ENCODE measurements at regions not wholly inside any gene's neighbourhood (a gene's known extent, or its start where the extent isn't known, plus 50 kb on each side); places are given as distances from the start of the nearest gene placed in this dataset.

DNA sequence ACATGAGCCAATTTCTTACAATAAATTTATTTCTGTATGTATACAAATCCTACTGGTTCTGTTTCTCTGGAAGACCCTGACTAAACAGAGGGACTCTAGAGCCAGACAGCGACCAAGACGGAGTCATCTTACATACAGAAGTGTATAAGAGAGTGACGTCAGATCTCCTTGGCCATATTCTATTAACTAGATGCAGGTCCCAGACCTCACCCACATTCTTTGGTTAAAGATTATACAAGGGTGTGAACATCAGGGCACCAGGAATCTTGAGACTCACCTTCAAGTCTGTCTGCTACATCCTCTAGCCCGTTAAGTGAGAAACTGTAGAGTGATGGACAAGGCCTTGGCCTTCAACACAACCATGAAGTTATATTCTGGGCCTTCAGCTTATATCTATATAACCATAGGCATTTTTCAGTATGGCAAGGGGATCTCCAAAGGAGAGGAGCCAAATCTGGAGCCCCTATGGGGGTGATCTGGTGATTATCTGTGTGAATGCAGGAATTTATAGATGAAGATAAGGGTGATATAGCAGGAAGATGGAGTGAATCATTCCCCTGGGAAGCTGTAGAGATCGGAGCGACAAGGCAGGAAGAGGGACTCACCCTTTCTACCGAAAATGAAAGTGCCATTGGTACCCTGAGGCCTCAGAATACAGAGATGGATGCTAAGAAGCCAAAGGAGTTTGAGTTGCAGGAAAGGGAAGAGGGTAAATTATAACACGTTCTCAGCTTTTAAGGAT is 83.9 kb downstream of the ADAMTS1 start:
- DNase-seq = no peak
- Mint-ChIP-seq H3K9me3 (no peaks in the 10 kb centered on the region), H3K27ac (no peak overlapping the region)

DNA sequence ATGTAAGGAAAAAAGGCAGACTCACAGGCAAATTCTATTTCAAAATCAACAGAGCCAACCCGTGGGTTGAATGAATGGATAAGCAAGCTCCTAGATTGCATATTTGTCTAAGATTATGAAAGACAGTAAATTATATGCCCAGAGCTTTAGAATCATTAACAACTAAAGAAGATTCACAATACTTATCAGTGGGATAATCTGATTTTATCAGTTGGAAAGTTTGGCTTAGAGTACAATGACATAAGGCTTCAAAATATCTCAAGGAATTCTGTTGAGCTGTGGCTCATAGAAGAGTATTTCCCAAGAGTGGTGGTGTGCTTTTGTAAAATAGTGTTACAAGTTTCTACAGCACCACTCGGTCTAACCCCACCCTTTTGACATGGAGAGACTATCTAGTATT is 85.5 kb downstream of the ADAMTS1 start:
- no peak overlapping the region for H3K27ac Mint-ChIP-seq
- intact Hi-C loops (cut with micrococcal nuclease) = no loop called here

More for the DNA sequence above, 83.9 kb downstream of the ADAMTS1 start:
- Mint-ChIP-seq H3K4me3 (no peak overlapping the region), H3K4me1 (ENCODE audit: low read depth) (no peaks in the 10 kb centered on the region), H3K27me3 (no peaks in the 10 kb centered on the region), H3K36me3 (ENCODE audit: low read depth) (no peaks in the 10 kb centered on the region)
- no peak for ATAC-seq
- CTCF ChIA-PET = no interaction called here
- intact Hi-C loops (cut with micrococcal nuclease) = no loop called here
- POLR2A ChIA-PET = no interaction called here
- TF ChIP-seq, protein P1, sequence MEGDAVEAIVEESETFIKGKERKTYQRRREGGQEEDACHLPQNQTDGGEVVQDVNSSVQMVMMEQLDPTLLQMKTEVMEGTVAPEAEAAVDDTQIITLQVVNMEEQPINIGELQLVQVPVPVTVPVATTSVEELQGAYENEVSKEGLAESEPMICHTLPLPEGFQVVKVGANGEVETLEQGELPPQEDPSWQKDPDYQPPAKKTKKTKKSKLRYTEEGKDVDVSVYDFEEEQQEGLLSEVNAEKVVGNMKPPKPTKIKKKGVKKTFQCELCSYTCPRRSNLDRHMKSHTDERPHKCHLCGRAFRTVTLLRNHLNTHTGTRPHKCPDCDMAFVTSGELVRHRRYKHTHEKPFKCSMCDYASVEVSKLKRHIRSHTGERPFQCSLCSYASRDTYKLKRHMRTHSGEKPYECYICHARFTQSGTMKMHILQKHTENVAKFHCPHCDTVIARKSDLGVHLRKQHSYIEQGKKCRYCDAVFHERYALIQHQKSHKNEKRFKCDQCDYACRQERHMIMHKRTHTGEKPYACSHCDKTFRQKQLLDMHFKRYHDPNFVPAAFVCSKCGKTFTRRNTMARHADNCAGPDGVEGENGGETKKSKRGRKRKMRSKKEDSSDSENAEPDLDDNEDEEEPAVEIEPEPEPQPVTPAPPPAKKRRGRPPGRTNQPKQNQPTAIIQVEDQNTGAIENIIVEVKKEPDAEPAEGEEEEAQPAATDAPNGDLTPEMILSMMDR (IDR thresholded peaks at IDR 0.05) = no peak

DNA sequence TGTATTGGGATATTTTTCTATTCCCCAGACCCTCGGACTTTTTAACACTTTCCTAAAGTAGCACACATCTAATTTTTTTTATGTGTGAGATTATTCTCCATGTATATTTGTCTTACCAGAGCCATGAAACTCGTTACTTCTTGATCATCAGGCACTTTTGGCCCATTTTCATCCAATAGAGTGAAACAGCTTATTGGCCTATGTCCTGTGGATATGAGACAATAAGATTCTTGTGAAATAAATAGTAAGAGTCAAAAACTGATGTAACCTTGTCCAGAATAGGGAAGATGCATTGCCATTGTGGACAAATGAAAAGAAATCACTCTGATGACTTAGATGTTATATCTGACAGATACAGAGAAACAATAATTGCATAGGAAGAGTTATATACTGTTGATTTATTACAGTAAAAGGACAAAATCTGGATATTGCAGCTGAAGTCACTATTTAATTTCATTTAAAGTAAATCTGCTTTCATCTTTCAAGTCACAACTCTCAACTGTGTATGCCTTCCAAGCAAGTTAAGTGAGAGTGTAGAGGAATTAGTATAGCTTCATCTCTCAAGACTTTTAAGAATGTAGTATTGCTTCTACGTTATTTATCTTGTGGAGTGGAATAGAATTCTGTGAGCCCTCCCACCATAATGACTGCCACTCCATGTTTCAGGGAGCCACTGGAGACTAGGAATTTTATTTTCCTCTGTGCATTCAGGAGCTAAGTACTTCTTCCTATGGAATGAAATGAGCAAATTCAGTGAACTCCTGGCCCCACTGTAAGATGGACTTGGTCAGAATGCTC is 86.9 kb downstream of the ADAMTS1 start:
- Mint-ChIP-seq H3K36me3 (ENCODE audit: low read depth) (no peaks in the 10 kb centered on the region), H3K4me3 (no peak overlapping the region), H3K27me3 (no peaks in the 10 kb centered on the region), H3K4me1 (ENCODE audit: low read depth) (no peaks in the 10 kb centered on the region), H3K9me3 (no peaks in the 10 kb centered on the region), H3K27ac (no peak overlapping the region)
- TF ChIP-seq, protein P1 (IDR thresholded peaks at IDR 0.05) = no peak
- CTCF ChIA-PET = interaction anchor here (1.0 kb wide), 1 partner anchor 26 kb away, joined by 3 read pairs; no protein-coding TSS in a partner anchor
- intact Hi-C loops (cut with micrococcal nuclease) = no loop called here
- POLR2A ChIA-PET = no interaction called here
- ATAC-seq = no peak
- no peak for DNase-seq

More for the DNA sequence above, 85.5 kb downstream of the ADAMTS1 start:
- CTCF ChIA-PET = no interaction called here
- Mint-ChIP-seq H3K36me3 (ENCODE audit: low read depth) (no peaks in the 10 kb centered on the region), H3K4me1 (ENCODE audit: low read depth) (no peaks in the 10 kb centered on the region), H3K9me3 (no peaks in the 10 kb centered on the region), H3K27me3 (no peaks in the 10 kb centered on the region), H3K4me3 (no peak overlapping the region)
- TF ChIP-seq, protein P1 (IDR thresholded peaks at IDR 0.05) = no peak
- DNase-seq (no peak), ATAC-seq (no peak)
- POLR2A ChIA-PET = no interaction called here

DNA sequence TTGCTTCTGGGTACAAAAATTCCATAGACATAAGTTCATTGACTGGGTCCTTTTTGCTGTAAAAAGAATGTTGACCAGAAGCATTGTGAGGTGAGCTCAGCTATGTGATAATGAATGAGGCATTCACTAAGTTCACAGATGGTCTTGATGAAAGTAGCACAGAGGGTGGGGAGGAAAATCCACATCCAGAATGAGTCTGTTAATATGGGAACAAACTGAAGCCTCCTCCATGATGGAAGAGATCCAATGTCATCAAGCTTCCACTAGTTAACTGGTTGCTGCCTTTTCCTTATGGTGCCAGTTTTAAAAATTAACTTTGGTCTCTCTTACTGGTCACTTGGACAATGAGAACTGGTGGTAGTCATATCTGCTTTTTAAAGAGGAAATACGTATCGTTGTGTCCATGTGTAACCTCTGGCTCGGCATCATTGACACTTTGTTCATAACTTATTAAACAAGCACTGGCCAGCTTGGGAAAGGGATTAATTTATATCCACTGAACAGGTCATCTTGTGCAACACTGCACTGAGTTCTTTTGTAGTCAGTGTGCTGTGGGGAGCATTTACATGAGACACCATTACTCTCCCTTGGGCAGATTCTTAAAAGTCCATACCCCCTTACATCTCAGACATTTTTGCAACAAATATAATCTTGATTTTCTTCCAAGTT is 88.6 kb downstream of the ADAMTS1 start:
- intact Hi-C loops (cut with micrococcal nuclease) = no loop called here
- Mint-ChIP-seq H3K27me3 (no peaks in the 10 kb centered on the region), H3K36me3 (ENCODE audit: low read depth) (no peaks in the 10 kb centered on the region), H3K4me1 (ENCODE audit: low read depth) (no peaks in the 10 kb centered on the region), H3K27ac (no peak overlapping the region), H3K9me3 (no peaks in the 10 kb centered on the region), H3K4me3 (no peak overlapping the region)
- DNase-seq (no peak), ATAC-seq (no peak)
- TF ChIP-seq, protein P1 (IDR thresholded peaks at IDR 0.05) = no peak
- POLR2A ChIA-PET = no interaction called here
- CTCF ChIA-PET = interaction anchor here (1.0 kb wide), 1 partner anchor 24 kb away, joined by 5 read pairs; no protein-coding TSS in a partner anchor
